Upper lobe of left lung (tissue), 6 donors: ENCODE measurements at regions not wholly inside any gene's neighbourhood (a gene's known extent, or its start where the extent isn't known, plus 50 kb on each side); places are given as distances from the start of the nearest gene placed in this dataset.

Experiments
- ATAC-seq, 2 donors: fragments of 200-7000 bp; cut with Tn5 transposase; one replicate each; pipeline ENCODE4 v1.9.1; 2022; ENCODE audit warnings: mild to moderate bottlenecking in 2 of 2, moderate library complexity in 2 of 2; ENCODE audit not compliant: low FRiP score in 2 of 2
- DNase-seq, 2 donors: peaks; one replicate each; pipeline ENCODE4 v3.0.0-alpha.2; 2019 to 2020
- H3K27ac ChIP-seq, 4 donors: fragments of 200-600 bp; sonication (generic); one replicate each; pipeline ENCODE4 v1.5.1; 2016 to 2019
- H3K27me3 ChIP-seq, 4 donors: fragments of 200-600 bp; sonication (generic); one replicate each; pipeline ENCODE4 v1.5.1; 2017 to 2019
- H3K36me3 ChIP-seq, 4 donors: fragments of 200-600 bp; sonication (generic); one replicate each; pipeline ENCODE4 v1.5.1; 2016 to 2019
- H3K4me1 ChIP-seq, 4 donors: fragments of 200-600 bp; sonication (generic); one replicate each; pipeline ENCODE4 v1.5.1; 2018 to 2019
- H3K4me3 ChIP-seq, 4 donors: fragments of 200-600 bp; sonication (generic); one replicate each; pipeline ENCODE4 v1.5.1; 2017 to 2019; ENCODE audit warnings: mild to moderate bottlenecking in 2 of 4, moderate library complexity in 1 of 4
- H3K9me3 ChIP-seq, 4 donors: fragments of 200-600 bp; sonication (generic); one replicate each; pipeline ENCODE4 v1.5.1; 2018 to 2019
- CTCF ChIP-seq, 6 experiments: fragments of 450-650 bp in 4 of 6; fragments of 200-600 bp in 2 of 6; sonication (generic) in 2 of 6; IDR thresholded peaks; one replicate each; pipeline ENCODE4 v1.5.1; 2016 to 2019; ENCODE audit warnings: antibody characterized with exemption in 6 of 6
- EP300 ChIP-seq, 4 donors: sonication (generic); formaldehyde crosslinking; IDR thresholded peaks; one replicate each; pipeline ENCODE4 v1.5.1; 2017; ENCODE audit warnings: antibody characterized with exemption in 4 of 4, control low read depth in 2 of 4
- POLR2A ChIP-seq, 4 donors: fragments of 450-650 bp; IDR thresholded peaks; one replicate each; pipeline ENCODE4 v1.5.1; 2016 to 2017; ENCODE audit warnings: antibody characterized with exemption in 4 of 4, mild to moderate bottlenecking in 2 of 4
- POLR2AphosphoS5 ChIP-seq, 2 donors: sonication (generic); formaldehyde crosslinking; IDR thresholded peaks; one replicate each; pipeline ENCODE4 v1.5.1; 2017; ENCODE audit warnings: antibody characterized with exemption in 2 of 2
- WGBS, 2 donors: methylation state at CpG; one replicate each; pipeline ENCODE4 v1.1.5; 2017 to 2018; 5-methylcytosine and 5-hydroxymethylcytosine counted together
- donor health status: DM: no; HTN: no; CAD: no; lungs with moderate emphysema.
- donor health status: DM: no; HTN: yes; CAD: no; lungs with severe emphysema.

- Histone ChIP-seq H3K36me3 (no peaks in the 10 kb centered on the region), H3K27ac (no peak overlapping the region), H3K9me3 (no peaks in the 10 kb centered on the region), H3K27me3 (no peaks in the 10 kb centered on the region), H3K4me3 (no peak overlapping the region), H3K4me1 (no peaks in the 10 kb centered on the region)
- 69 to 77% methylated on average over 10 of the region's 10 CpGs for WGBS, 2 donors
- no peak for TF ChIP-seq EP300 (IDR thresholded peaks at IDR 0.05)
- TF ChIP-seq CTCF (IDR thresholded peaks at IDR 0.05): no peak
- no peak for TF ChIP-seq POLR2A (IDR thresholded peaks at IDR 0.05)
- TF ChIP-seq POLR2AphosphoS5 (IDR thresholded peaks at IDR 0.05): no peak
- DNase-seq (no peak), ATAC-seq (no peak)
Measured at GRCh38 chr20:11076434-11077105, 402.8 kb upstream of the JAG1 start.

- no peak overlapping the region for H3K4me3 ChIP-seq
- no peak overlapping the region for H3K27ac ChIP-seq
- H3K4me1 ChIP-seq: no peaks in the 10 kb centered on the region
- no peak for DNase-seq
- 91 to 95% methylated on average over 2 of the region's 2 CpGs for WGBS, 2 donors
- no peaks in the 10 kb centered on the region for H3K9me3 ChIP-seq
- no peak for TF ChIP-seq EP300 (IDR thresholded peaks at IDR 0.05)
- no peak for TF ChIP-seq POLR2A (IDR thresholded peaks at IDR 0.05)
- no peak for TF ChIP-seq POLR2AphosphoS5 (IDR thresholded peaks at IDR 0.05)
- no peak for TF ChIP-seq CTCF (IDR thresholded peaks at IDR 0.05)
- H3K36me3 ChIP-seq: no peaks in the 10 kb centered on the region
- H3K27me3 ChIP-seq: no peaks in the 10 kb centered on the region
- no peak for ATAC-seq
Measured at GRCh38 chr20:11077226-11077625, 403.4 kb upstream of the JAG1 start.

GRCh38 chr20:11080010-11080409 lies 406.2 kb upstream of the JAG1 start:
- TF ChIP-seq POLR2A (IDR thresholded peaks at IDR 0.05) (no peak), EP300 (IDR thresholded peaks at IDR 0.05) (no peak), CTCF (IDR thresholded peaks at IDR 0.05) (no peak), POLR2AphosphoS5 (IDR thresholded peaks at IDR 0.05) (no peak)
- Histone ChIP-seq H3K4me3 (no peak overlapping the region), H3K9me3 (no peaks in the 10 kb centered on the region), H3K4me1 (no peaks in the 10 kb centered on the region), H3K36me3 (no peaks in the 10 kb centered on the region), H3K27ac (no peak overlapping the region), H3K27me3 (no peaks in the 10 kb centered on the region)
- no peak for DNase-seq
- WGBS, 2 donors: 93 to 94% methylated on average over 3 of the region's 3 CpGs
- ATAC-seq: no peak

GRCh38 chr20:11080781-11081377 lies 407.1 kb upstream of the JAG1 start:
- TF ChIP-seq EP300 (IDR thresholded peaks at IDR 0.05) (no peak), CTCF (IDR thresholded peaks at IDR 0.05) (no peak), POLR2A (IDR thresholded peaks at IDR 0.05) (no peak), POLR2AphosphoS5 (IDR thresholded peaks at IDR 0.05) (no peak)
- no peak for ATAC-seq

GRCh38 chr20:11083841-11084240 lies 410.0 kb upstream of the JAG1 start:
- WGBS, 2 donors: 82 to 95% methylated on average over 2 of the region's 2 CpGs
- ATAC-seq (no peak), DNase-seq (no peak)
- Histone ChIP-seq H3K27ac (no peak overlapping the region), H3K9me3 (no peaks in the 10 kb centered on the region), H3K4me3 (no peak overlapping the region), H3K4me1 (no peaks in the 10 kb centered on the region), H3K36me3 (no peaks in the 10 kb centered on the region), H3K27me3 (no peaks in the 10 kb centered on the region)
- TF ChIP-seq POLR2A (IDR thresholded peaks at IDR 0.05): no peak
- no peak for TF ChIP-seq POLR2AphosphoS5 (IDR thresholded peaks at IDR 0.05)
- TF ChIP-seq EP300 (IDR thresholded peaks at IDR 0.05): no peak
- TF ChIP-seq CTCF (IDR thresholded peaks at IDR 0.05): no peak

More at GRCh38 chr20:11080781-11081377, 407.1 kb upstream of the JAG1 start:
- H3K27ac ChIP-seq: no peak overlapping the region
- no peaks in the 10 kb centered on the region for H3K9me3 ChIP-seq
- H3K4me3 ChIP-seq: no peak overlapping the region
- H3K4me1 ChIP-seq: no peaks in the 10 kb centered on the region
- H3K27me3 ChIP-seq: no peaks in the 10 kb centered on the region
- no peaks in the 10 kb centered on the region for H3K36me3 ChIP-seq
- 61 to 75% methylated on average over 8 of the region's 8 CpGs for WGBS, 2 donors
- DNase-seq: no peak
